Transverse colon (tissue), 4 donors: ENCODE measurements at regions not wholly inside any gene's neighbourhood (a gene's known extent, or its start where the extent isn't known, plus 50 kb on each side); places are given as distances from the start of the nearest gene placed in this dataset.

Source experiments
- DNase-seq: peaks from one replicate; pipeline ENCODE4 v3.0.0-alpha.2; 2019
- H3K27ac ChIP-seq, 4 donors: fragments of 200-600 bp; sonication (generic); 2 replicates each; pipeline ENCODE4 v1.5.1; 2016 to 2018; ENCODE audit warnings: inconsistent platforms in 4 of 4
- H3K27me3 ChIP-seq: fragments of 200-600 bp; sonication (generic); 2 replicates; pipeline ENCODE4 v1.5.1; 2017; ENCODE audit warnings: inconsistent platforms
- H3K36me3 ChIP-seq, 4 donors: fragments of 200-600 bp; sonication (generic); 2 replicates each; pipeline ENCODE4 v1.5.1; 2017 to 2019; ENCODE audit warnings: inconsistent platforms in 4 of 4
- H3K4me1 ChIP-seq, 4 donors: fragments of 200-600 bp; sonication (generic); 2 replicates each; pipeline ENCODE4 v1.5.1; 2017 to 2020; ENCODE audit warnings: inconsistent platforms in 4 of 4
- H3K4me3 ChIP-seq, 4 donors: fragments of 200-600 bp; sonication (generic); 1 replicate in 1 of 4; 2 replicates in 3 of 4; pipeline versions ENCODE4 v1.5.1 to v1.6.1; 2017 to 2019; ENCODE audit warnings: inconsistent platforms in 4 of 4
- H3K9me3 ChIP-seq, 2 donors: fragments of 200-600 bp; sonication (generic); 2 replicates each; pipeline ENCODE4 v1.5.1; 2017 to 2019; ENCODE audit warnings: inconsistent platforms in 2 of 2
- EP300 ChIP-seq: sonication (generic); formaldehyde crosslinking; IDR thresholded peaks from one replicate; pipeline ENCODE4 v1.6.1; 2017; ENCODE audit warnings: antibody characterized with exemption, low read depth
- POLR2A ChIP-seq: fragments of 450-650 bp; IDR thresholded peaks from one replicate; pipeline ENCODE4 v1.6.1; 2016; ENCODE audit warnings: antibody characterized with exemption, mild to moderate bottlenecking, moderate library complexity
- POLR2AphosphoS5 ChIP-seq, 3 donors: sonication (generic); formaldehyde crosslinking; IDR thresholded peaks; one replicate each; pipeline ENCODE4 v1.6.1; 2016; ENCODE audit warnings: antibody characterized with exemption in 3 of 3
- WGBS, 2 donors: methylation state at CpG; one replicate each; pipeline ENCODE4 v1.1.5; 2018; ENCODE audit warnings: low coverage in 1 of 2; 5-methylcytosine and 5-hydroxymethylcytosine counted together
- in situ Hi-C, 4 donors: fragments of 200-750 bp; cut with MboI; loops; one replicate each; pipeline versions ENCODE4 v1.15.0 to v1.15.1; 2017; ENCODE audit warnings: low sequenced_read_pairs in 3 of 4, low pct_ligation_motif_present in 1 of 4, low pct_unique_long_range_greater_than_20kb in 1 of 4
- intact Hi-C: fragments of 100-400 bp; cut with DNase I; formaldehyde crosslinking; loops from one replicate; pipeline ENCODE4 v1.15.1; 2023; ENCODE audit warnings: low total_unique reads
- TF ChIP-seq, protein P1 (sequence below), 5 experiments: fragments of 200-600 bp in 3 of 5; fragments of 450-650 bp in 2 of 5; sonication (generic) in 3 of 5; IDR thresholded peaks; 1 replicate in 2 of 5; 2 replicates in 3 of 5; pipeline ENCODE4 v1.5.1; 2016 to 2017; ENCODE audit warnings: antibody characterized with exemption in 5 of 5, inconsistent platforms in 3 of 5, mild to moderate bottlenecking in 2 of 5, moderate library complexity in 1 of 5

DNA sequence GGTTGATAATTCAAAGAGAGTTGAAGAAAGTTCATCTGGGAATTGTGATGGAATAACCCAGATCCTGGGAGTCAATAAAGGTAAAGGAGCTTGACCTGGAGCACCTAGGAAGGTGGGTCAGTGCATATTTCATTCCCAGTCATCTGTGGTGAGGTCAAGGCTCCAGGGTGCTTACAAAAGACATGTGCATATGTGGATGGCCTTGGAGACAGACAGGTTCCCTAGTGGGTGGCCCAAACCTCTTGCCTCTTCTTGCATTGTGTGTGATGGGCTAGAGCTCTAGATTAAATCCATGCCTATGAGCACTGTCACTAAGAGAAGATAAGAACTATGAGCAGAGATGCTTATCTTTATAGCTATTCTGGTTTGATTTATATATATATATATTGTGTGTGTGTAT lies 75.5 kb upstream of the CISTR start:
- H3K27me3 ChIP-seq, result peaks cover 52% of the 10 kb centered on the region
- no peak for TF ChIP-seq EP300
- TF ChIP-seq POLR2A, result no peak
- TF ChIP-seq, protein P1, sequence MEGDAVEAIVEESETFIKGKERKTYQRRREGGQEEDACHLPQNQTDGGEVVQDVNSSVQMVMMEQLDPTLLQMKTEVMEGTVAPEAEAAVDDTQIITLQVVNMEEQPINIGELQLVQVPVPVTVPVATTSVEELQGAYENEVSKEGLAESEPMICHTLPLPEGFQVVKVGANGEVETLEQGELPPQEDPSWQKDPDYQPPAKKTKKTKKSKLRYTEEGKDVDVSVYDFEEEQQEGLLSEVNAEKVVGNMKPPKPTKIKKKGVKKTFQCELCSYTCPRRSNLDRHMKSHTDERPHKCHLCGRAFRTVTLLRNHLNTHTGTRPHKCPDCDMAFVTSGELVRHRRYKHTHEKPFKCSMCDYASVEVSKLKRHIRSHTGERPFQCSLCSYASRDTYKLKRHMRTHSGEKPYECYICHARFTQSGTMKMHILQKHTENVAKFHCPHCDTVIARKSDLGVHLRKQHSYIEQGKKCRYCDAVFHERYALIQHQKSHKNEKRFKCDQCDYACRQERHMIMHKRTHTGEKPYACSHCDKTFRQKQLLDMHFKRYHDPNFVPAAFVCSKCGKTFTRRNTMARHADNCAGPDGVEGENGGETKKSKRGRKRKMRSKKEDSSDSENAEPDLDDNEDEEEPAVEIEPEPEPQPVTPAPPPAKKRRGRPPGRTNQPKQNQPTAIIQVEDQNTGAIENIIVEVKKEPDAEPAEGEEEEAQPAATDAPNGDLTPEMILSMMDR (IDR thresholded peaks at IDR 0.05), result no peak
- no peak for TF ChIP-seq POLR2AphosphoS5 (IDR thresholded peaks at IDR 0.05)

DNA sequence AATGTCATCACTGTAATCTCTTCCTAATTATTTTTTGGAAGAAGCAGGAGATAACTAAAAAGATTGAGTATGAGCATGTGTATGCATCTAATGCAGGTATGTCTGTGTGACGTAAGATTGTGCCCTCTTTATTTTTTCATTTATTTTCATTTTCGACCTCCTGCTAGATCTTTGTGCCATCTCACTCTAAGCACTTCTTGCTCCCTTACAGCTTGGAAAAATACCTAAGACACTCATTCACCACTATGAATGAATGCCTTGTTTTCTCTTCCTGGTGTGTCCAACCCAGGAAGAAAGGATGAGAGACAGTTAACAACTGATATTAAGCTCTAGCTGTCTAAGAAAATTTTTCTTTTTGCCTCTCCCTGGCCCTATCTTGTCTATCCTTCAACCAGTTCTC lies 76.8 kb upstream of the CISTR start:
- Histone ChIP-seq H3K27me3 (peaks cover 51% of the 10 kb centered on the region), H3K4me3 (no peak overlapping the region), H3K27ac (no peak overlapping the region), H3K36me3 (no peaks in the 10 kb centered on the region), H3K9me3 (no peaks in the 10 kb centered on the region), H3K4me1 (no peaks in the 10 kb centered on the region)
- WGBS, 2 donors, result 64 to 75% methylated on average over 2 of the region's 2 CpGs
- TF ChIP-seq POLR2AphosphoS5 (IDR thresholded peaks at IDR 0.05), result no peak
- TF ChIP-seq, protein P1 (IDR thresholded peaks at IDR 0.05), result no peak
- no peak for TF ChIP-seq POLR2A
- no peak for DNase-seq
- in situ Hi-C loops (no loop called here), intact Hi-C loops (no loop called here)

More for the DNA sequence above, 75.5 kb upstream of the CISTR start:
- no peak for DNase-seq
- in situ Hi-C loops (no loop called here), intact Hi-C loops (no loop called here)
- no peaks in the 10 kb centered on the region for H3K9me3 ChIP-seq
- no peaks in the 10 kb centered on the region for H3K36me3 ChIP-seq
- no peak overlapping the region for H3K4me3 ChIP-seq
- no peaks in the 10 kb centered on the region for H3K4me1 ChIP-seq
- H3K27ac ChIP-seq, result no peak overlapping the region

DNA sequence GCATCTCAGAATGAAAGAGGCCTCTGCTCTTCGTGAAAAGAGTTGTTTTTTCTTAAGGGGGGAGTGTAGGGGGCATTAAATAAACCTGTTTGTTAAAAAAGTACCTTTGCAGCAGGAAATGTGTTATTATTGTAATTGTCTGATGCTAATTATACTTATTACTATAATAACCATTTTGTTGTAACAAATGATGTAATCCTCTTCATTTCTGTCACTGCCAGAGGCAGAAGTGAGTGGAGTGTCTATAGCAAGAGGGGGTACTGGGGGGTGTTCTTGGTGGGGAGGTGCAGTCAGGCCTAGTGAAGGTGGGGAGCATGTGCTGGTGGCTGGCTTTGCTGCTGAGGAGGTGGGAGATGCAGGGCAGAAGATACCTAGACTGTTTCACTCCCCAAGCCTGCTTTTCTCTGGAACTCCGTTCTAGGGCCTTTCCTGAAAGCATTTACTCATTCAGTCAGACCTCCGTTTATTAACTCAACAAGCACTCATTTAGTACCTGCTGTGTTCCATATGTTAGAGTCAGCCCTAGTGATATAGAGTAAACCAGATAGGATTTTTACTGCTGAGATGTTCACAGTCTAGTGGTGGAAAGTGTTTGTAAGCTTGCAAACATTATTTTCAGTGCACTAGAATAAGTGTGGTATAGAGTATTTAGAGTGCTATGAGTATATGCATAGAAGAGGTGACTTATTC lies 77.5 kb upstream of the CISTR start:
- Histone ChIP-seq H3K27ac (no peak overlapping the region), H3K9me3 (no peaks in the 10 kb centered on the region), H3K27me3 (peaks cover 51% of the 10 kb centered on the region), H3K36me3 (no peaks in the 10 kb centered on the region), H3K4me3 (no peak overlapping the region), H3K4me1 (no peaks in the 10 kb centered on the region)
- intact Hi-C loops (no loop called here), in situ Hi-C loops (no loop called here)
- 51 to 58% methylated on average over 3 of the region's 3 CpGs for WGBS, 2 donors
- TF ChIP-seq POLR2A (no peak), EP300 (no peak), POLR2AphosphoS5 (IDR thresholded peaks at IDR 0.05) (no peak)
- TF ChIP-seq, protein P1 (IDR thresholded peaks at IDR 0.05), result no peak
- no peak for DNase-seq

DNA sequence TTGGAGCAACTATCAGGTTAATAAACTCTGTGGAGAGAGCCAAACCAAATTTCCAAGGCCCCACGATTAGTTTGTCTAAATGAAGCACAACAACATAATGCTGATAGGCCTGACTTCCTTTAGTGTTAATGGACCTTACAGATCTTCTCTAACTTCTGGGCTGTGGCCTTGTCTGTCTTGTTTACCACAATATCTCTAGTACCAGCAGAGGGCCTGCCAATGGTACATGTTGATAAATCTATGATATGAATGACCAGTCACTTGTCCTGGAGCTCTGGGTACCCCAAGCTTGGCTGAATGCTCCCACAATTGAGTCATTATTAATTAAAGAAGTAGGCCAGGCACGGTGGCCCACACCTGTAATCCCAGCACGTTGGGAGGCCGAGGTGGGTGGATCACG lies 78.9 kb upstream of the CISTR start:
- intact Hi-C loops, result no loop called here
- Histone ChIP-seq H3K4me3 (no peak overlapping the region), H3K36me3 (no peaks in the 10 kb centered on the region), H3K4me1 (no peaks in the 10 kb centered on the region), H3K27ac (no peak overlapping the region), H3K27me3 (peaks cover 52% of the 10 kb centered on the region), H3K9me3 (no peaks in the 10 kb centered on the region)
- in situ Hi-C loops, result no loop called here
- 75 to 89% methylated on average over 1 to 5 of the region's 5 CpGs for WGBS, 2 donors
- TF ChIP-seq EP300 (no peak), POLR2AphosphoS5 (IDR thresholded peaks at IDR 0.05) (no peak), POLR2A (no peak)
- TF ChIP-seq, protein P1 (IDR thresholded peaks at IDR 0.05), result no peak
- no peak for DNase-seq
